ENCODE measurements at regions not wholly inside any gene's neighbourhood (a gene's known extent, or its start where the extent isn't known, plus 50 kb on each side); places are given as distances from the start of the nearest gene placed in this dataset.
"Not testable (repeated sequence)": the region's sequence is repeated elsewhere in the genome, so short reads cannot be mapped to it uniquely, and the experiment has no call there.

DNA sequence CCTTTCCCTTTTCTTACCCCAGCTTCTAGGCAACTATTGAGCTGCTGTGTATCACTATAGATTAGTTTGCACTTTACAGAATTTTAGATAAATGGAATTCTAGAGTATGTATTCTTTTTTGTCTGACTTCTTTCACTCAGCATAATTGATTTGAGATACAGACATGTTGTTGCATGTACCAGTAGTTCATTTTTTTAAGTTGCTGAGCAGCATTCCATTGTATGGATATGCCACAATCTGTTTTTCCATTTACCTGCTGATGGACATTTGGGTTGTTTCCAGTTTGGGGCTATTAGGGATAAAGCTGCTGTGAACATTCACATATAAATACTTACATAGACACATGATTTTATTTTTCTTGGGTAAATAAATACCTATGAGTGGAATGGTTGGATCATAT is 135.7 kb downstream of the IGF1 start:
- no peak for DNase-seq (ENCODE audit: low read depth in 2 of 2)

DNA sequence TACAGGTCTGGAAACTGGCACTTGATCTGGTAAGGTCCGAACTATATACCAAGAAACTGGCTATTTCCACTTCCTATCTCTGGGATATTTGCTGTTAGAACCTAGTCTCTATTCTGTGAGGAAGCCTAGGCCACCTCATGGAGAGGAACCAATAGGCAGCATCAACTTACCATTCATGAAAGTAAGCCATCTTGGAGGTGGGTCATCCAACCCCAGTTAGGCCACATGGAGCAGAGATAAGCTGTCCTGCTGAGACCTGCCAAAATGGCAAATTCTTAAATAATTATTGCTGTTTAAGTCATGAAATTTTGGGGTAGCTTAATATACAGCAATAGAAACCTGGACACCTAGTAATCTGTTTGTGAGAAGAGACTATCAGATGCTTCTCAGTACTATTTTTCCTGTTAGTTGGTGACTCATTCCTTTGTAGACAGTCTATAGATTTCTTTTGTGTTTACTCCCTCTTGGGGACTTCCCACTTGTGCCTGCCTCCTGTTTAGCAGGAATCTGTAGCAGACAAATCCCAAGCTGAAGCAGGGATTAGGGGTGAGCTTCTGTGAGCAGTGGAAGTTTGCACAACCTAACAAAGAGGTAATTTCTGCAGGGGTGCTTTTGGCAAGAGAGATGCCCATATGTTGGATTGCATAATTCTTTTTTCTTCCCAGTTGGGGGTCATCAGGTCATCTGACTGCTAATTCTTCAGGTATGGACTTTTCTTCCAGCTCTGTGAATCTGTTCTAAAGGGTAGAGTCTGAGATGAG is 136.8 kb downstream of the IGF1 start:
- DNase-seq (ENCODE audit: low read depth in 2 of 2) = no peak

DNA sequence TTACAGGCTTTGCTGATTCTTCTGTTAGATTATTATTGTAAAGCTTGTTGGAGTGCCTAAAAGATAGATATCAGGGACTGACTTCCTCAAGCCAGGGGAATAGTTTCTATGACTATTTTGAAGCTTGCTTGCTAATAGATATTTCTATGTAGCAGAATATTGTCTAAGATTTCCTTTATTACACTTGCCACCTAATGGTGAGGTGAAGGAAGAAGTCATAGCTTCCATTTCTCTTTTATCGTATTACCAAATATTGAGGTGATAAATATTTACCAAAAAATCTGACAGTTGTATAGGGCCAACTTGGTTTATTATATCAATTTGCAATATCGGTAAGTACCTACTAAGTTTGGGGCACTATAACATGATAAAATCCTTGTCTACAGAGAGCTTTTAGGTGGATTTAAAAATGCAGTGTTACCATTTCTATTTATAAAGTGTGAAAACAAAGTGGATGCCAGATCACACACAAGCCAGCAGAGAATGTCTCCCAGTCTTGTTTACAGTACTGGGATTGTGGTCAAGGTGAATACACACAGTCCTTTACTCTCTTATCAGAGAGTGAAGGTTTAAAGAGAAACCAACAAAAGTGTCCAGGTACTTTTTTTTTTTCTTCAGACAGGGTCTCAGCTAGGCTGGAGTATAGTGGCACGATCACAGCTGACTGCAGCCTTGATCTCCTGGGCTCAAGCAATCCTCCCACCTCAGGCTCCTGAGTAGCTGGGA is 137.9 kb downstream of the IGF1 start:
- DNase-seq (ENCODE audit: low read depth in 2 of 2) = no peak

DNA sequence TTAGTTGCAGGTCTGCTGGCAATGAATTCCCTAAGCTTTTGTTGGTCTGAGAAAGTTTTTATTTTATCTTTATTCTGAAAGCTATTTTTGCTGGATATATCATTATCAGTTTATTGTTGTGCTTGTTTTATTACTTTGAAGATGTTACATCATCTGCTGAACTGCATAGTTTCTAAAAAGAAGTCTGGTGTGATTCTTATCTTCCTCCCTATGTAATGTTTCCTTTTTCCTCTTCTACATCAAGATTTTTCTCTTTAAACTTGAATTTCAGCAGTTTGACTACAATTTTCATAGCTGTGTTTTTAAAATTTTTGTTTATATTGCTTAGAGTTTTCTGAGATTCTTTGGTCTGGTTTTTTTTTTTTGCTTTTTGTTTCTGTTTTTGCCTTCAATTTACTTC is 137.1 kb upstream of the PMCH start:
- DNase-seq (ENCODE audit: low read depth in 2 of 2) = no peak

DNA sequence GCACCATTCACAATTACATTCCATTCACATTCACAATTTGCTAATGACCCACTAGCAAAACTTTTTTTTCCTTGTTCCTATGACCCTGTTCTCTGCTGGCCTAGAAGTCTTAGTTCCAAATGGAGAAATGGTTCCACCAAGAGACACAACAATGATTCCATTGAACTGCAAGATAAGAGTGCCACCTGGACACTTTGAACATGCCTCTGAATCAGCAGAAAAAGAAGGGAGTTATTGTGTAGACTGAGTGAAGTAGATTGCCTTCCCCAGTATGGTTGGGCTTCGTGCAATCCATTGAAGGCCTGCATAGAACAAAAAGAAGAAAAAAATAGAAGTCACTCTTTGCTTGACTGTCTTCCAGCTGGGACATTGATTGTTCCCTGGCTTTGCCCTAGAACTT is 133.8 kb upstream of the PMCH start:
- no peak for DNase-seq (ENCODE audit: low read depth in 2 of 2)

DNA sequence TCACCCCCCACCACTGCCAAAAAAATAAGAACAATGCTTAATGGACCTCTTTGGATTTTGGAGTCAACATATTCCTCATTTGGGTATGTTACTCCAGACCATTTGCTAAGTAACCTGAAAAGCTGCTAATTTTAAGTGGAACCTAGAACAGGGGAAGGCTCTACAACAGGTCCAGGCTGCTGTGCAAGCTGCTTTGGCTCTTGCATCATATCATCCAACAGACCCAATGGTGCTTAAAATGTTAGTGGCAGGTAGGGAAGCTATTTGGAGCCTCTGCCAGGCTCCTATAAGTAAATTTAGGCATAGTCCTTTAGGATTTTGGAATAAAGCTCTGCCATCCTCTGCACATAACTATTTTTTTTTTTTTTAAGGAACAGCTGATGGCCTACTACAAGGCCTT is 132.2 kb upstream of the PMCH start:
- no peak for DNase-seq (ENCODE audit: low read depth in 2 of 2)

- no peak for DNase-seq (ENCODE audit: low read depth in 2 of 2)
Measured at GRCh38 chr12:102326982-102327381, 129.3 kb upstream of the PMCH start.

DNA sequence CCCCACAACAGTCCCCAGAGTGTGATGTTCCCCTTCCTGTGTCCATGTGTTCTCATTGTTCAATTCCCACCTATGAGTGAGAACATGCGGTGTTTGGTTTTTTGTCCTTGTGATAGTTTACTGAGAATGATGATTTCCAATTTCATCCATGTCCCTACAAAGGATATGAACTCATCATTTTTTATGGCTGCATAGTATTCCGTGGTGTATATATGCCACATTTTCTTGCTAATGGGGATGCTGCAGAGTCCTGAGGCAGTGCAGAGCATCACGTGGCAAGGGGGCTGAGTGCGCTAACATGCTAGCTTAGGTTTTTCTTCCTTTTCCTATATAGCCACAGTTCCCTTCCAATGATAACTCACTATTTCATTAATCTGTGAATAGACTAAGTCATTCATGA is 127.5 kb upstream of the PMCH start:
- DNase-seq (ENCODE audit: low read depth in 2 of 2) = not testable (repeated sequence)

GRCh38 chr12:102323799-102324198 is 126.2 kb upstream of the PMCH start:
- no peak for DNase-seq (ENCODE audit: low read depth in 2 of 2)

GRCh38 chr12:102322254-102322653 is 124.6 kb upstream of the PMCH start:
- DNase-seq (ENCODE audit: low read depth in 2 of 2) = no peak

DNA sequence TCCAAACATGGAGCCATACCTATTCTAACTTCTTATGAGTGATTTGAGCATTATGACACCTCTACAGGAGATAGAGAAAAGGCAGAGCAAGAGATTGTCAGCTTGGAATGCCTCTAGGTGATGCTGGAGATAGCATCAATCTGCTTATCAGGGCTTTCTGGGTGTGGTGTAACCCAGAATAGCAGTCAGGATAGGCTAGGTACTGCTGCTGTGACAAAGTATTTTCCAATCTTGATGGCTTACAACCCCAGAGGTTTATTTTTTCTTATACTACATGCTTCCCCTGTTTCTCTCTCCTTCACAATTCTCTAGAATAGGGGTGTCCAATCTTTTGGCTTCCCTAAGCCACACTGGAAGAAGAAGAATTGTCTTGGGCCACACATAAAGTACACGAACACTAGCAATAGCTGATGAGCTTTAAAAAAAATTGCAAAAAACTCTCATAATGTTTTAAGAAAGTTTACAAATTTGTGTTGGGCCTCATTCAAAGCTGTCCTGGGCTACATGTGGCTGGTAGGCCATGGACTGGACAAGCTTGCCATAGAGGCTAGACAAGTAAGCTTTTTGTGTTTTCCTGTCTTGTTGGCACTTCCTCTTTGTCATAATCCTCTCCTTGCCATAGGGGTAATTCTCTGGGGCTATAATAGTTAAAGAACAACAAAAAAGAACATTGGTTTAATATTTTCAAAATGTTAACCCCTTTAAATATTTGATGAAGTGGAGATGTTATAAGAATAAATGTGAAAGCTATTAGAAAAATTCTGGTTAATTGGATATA is 123.9 kb upstream of the PMCH start:
- DNase-seq (ENCODE audit: low read depth in 2 of 2) = no peak

DNA sequence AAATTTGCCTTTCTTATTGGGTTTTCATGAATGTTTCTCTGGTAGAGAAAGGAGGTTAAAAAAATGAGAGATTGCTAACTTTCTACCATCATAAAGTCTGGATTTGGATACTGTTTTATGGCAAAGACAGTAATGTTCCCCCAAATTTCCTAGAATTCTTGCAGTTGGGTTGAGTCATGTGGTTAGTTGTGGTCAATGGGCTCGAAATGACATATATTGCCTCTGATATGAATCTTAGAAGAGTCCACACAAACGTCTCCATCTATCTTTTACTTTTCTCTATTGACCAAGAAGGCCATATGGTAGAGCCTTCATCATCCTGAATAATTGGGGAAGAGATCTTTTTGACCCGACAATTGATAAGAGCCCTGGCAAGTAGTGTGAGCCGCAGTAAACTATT is 119.5 kb upstream of the PMCH start:
- no peak for DNase-seq (ENCODE audit: low read depth in 2 of 2)

DNA sequence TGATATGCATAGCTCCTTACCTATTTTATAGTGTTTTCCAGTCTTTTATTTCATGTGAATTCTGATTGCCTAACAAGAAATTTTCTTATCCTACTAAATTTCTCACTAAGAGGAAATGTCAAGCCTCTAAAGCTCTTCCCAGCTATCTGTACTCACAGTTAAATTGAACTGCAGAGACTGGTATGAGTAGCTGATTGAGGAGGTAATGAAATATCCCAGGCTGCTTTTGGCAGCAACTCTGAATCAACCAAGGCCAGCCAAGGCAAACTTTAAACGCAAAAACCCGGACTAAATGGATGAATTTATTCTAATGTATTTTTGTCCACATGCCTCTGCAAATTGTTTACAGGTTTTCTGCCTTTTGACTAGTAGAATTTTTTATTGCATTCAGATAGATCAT is 119.1 kb upstream of the PMCH start:
- DNase-seq (ENCODE audit: low read depth in 2 of 2) = no peak

GRCh38 chr12:102314821-102315220 is 117.2 kb upstream of the PMCH start:
- DNase-seq (ENCODE audit: low read depth in 2 of 2) = no peak

GRCh38 chr12:102313116-102313971 is 115.7 kb upstream of the PMCH start:
- DNase-seq (ENCODE audit: low read depth in 2 of 2) = not testable (repeated sequence)

DNA sequence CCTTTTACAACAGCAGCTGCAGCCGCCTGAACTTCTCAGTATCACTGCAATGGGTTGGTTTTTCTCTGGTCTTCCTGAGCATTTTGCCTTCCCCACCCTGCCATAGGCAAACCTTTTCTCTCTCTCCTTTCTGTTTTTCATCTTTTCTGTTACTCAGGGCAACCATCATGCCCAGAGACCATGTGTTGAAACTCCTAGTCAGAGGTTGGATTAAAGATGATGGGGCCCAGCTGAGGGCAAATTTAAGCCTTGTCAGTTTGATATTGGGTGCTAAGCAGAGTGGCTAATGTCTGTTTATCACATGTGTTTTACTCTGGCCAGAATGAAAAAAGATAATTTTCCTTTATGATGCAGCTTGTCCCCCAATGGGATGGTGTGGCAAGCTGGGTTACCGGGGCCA is 107.9 kb upstream of the PMCH start:
- DNase-seq (ENCODE audit: low read depth in 2 of 2) = no peak

DNA sequence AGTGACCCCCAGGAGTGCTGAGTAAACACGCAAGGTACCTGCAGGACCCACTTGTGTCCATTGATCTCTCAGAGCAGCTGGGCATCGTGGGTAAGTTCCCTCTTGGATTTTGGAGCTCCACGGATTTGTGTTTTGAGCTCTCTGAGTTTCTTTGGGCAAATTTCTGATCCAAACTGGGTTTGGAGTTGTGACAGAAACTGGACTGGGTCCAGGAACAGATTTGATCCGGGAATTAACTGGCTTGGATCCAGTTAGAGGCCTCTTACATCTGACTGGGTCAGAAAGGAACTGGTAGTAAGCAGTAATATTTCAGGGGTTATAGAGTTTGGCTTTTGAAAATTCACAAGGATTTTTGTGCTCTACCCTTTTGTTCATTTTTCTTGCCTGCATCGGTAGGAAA is 107.0 kb upstream of the PMCH start:
- DNase-seq (ENCODE audit: low read depth in 2 of 2) = not testable (repeated sequence)

DNA sequence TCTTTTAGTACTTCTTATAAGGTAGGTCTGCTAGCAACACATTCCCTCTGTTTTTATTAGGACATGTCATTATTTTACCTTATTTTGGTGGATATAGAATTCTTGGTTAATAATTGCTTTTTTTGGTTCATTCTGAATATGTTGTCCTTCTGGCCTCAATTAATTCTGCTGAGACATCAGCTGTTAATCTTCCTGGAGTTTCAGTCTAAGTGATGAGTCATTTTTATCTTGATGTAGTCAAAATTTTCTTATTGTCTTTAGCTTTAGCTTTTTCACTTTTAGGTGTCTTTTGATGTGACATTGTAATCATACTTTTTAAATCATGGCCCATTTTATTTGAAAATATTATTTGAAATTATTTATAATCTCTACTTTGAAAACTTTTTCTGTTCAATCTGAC is 104.9 kb upstream of the PMCH start:
- no peak for DNase-seq (ENCODE audit: low read depth in 2 of 2)

GRCh38 chr12:102301547-102301946 is 103.9 kb upstream of the PMCH start:
- no peak for DNase-seq (ENCODE audit: low read depth in 2 of 2)

- peak; percentile 1 to 2 for DNase-seq (ENCODE audit: low read depth in 2 of 2)
Measured at GRCh38 chr12:102300824-102301461, 103.3 kb upstream of the PMCH start.

DNA sequence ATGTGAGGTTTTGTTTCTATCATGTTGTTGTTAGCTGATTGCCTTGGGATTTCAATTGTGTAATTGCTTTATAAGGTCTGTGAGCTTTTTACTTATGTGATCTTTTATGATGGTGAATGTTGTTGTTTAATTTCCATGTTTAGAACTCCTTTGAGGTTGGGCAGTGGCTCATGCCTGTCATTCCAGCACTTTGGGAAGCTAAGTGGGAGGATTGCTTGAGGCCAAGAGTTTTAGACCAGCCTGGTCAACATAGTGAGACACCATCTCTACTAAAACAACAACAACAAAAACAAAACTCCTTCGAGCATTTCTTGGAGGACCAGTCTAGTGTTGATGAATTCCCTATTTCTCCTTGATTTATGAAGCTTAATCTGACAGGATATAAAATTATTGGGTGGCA is 102.1 kb upstream of the PMCH start:
- no peak for DNase-seq (ENCODE audit: low read depth in 2 of 2)

Measured in fibroblast of skin of left quadriceps (primary cell).